ENCODE measurements at regions not wholly inside any gene's neighbourhood (a gene's known extent, or its start where the extent isn't known, plus 50 kb on each side); places are given as distances from the start of the nearest gene placed in this dataset.

- no TSS peak for BruUV-seq (replicated peaks)
- Histone ChIP-seq H3K27ac (ENCODE audit: extremely low read length, insufficient read depth, low read length) (no peak overlapping the region), H3K9ac (ENCODE audit: insufficient read depth, low read depth, low read length) (no peak overlapping the region), H3K4me2 (ENCODE audit: low read depth, low read length) (no peak overlapping the region), H3K9me3 (ENCODE audit: low read length) (peaks cover 18% of the 10 kb centered on the region; the same call in 1 of the 2 replicates), H3K4me3 (replicated peaks in 1 of 3; ENCODE audit: insufficient read depth in 1 of 3, low read depth in 2 of 3, low read length in 3 of 3) (no peak overlapping the region), H3K4me1 (ENCODE audit: insufficient read depth, low read length) (no peaks in the 10 kb centered on the region), H4K20me1 (ENCODE audit: insufficient read depth, low read length) (no peaks in the 10 kb centered on the region), H3K79me2 (ENCODE audit: insufficient read depth, low read length) (no peaks in the 10 kb centered on the region), H3K27me3 (ENCODE audit: control insufficient read depth in 1 of 2, insufficient read depth in 2 of 2, low read length in 2 of 2) (no peaks in the 10 kb centered on the region), H2AFZ (ENCODE audit: low read length) (no peak overlapping the region), H3K36me3 (replicated peaks in 1 of 2; ENCODE audit: control insufficient read depth in 1 of 2, insufficient read depth in 2 of 2, low read length in 2 of 2) (no peaks in the 10 kb centered on the region)
- WGBS (ENCODE audit: low lambda C conversion rate), result 60% methylated on average over 15 of the region's 15 CpGs
- intact Hi-C loops (cut with micrococcal nuclease; ENCODE audit: unreplicated experiment) (no loop called here), in situ Hi-C loops (cut with HindIII; ENCODE audit: extremely low pct_ligation_motif_present, low pct_unique_long_range_greater_than_20kb) (no loop called here)
- ChIA-PET POLR2A (no interaction called here), CTCF (ENCODE audit: low intra/inter-chr PET ratio, low total read pairs) (no interaction called here)
- TF ChIP-seq KAT7 (CRISPR knock-in tag; IDR thresholded peaks at IDR 0.05; ENCODE audit: borderline replicate concordance) (no peak), RFX1 (IDR thresholded peaks at IDR 0.05) (no peak), FUBP1 (CRISPR knock-in tag; IDR thresholded peaks at IDR 0.05; ENCODE audit: borderline replicate concordance) (no peak), SP140L (CRISPR knock-in tag; IDR thresholded peaks at IDR 0.05; ENCODE audit: borderline replicate concordance) (no peak), NPAS2 (CRISPR knock-in tag; IDR thresholded peaks at IDR 0.05; ENCODE audit: borderline replicate concordance) (no peak), MEIS2 (CRISPR knock-in tag; IDR thresholded peaks at IDR 0.05) (no peak), HNRNPUL1 (IDR thresholded peaks at IDR 0.05; ENCODE audit: low read depth, low read length) (no peak), FLYWCH1 (CRISPR knock-in tag; IDR thresholded peaks at IDR 0.05) (no peak), SMAD9 (CRISPR knock-in tag; IDR thresholded peaks at IDR 0.05) (no peak), GTF2F1 (IDR thresholded peaks at IDR 0.05; ENCODE audit: low read length) (no peak), FOXP1 (IDR thresholded peaks at IDR 0.05) (no peak), FOXP1 (CRISPR knock-in tag; IDR thresholded peaks at IDR 0.05) (no peak), EHMT2 (IDR thresholded peaks at IDR 0.05; ENCODE audit: borderline replicate concordance, low read depth, low read length) (no peak), DNMT1 (CRISPR knock-in tag; IDR thresholded peaks at IDR 0.05) (no peak)
- TF ChIP-seq, protein P1, sequence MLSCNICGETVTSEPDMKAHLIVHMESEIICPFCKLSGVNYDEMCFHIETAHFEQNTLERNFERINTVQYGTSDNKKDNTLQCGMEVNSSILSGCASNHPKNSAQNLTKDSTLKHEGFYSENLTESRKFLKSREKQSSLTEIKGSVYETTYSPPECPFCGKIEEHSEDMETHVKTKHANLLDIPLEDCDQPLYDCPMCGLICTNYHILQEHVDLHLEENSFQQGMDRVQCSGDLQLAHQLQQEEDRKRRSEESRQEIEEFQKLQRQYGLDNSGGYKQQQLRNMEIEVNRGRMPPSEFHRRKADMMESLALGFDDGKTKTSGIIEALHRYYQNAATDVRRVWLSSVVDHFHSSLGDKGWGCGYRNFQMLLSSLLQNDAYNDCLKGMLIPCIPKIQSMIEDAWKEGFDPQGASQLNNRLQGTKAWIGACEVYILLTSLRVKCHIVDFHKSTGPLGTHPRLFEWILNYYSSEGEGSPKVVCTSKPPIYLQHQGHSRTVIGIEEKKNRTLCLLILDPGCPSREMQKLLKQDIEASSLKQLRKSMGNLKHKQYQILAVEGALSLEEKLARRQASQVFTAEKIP (CRISPR knock-in tag; IDR thresholded peaks at IDR 0.05; ENCODE audit: borderline replicate concordance), result no peak
- TF ChIP-seq, protein P2, sequence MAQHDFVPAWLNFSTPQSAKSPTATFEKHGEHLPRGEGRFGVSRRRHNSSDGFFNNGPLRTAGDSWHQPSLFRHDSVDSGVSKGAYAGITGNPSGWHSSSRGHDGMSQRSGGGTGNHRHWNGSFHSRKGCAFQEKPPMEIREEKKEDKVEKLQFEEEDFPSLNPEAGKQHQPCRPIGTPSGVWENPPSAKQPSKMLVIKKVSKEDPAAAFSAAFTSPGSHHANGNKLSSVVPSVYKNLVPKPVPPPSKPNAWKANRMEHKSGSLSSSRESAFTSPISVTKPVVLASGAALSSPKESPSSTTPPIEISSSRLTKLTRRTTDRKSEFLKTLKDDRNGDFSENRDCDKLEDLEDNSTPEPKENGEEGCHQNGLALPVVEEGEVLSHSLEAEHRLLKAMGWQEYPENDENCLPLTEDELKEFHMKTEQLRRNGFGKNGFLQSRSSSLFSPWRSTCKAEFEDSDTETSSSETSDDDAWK (CRISPR knock-in tag; IDR thresholded peaks at IDR 0.05), result no peak
- no peak for ATAC-seq
- no peak for DNase-seq (ENCODE audit: low spot score)
- FAIRE-seq, result no peak
Observed at GRCh38 chr5:125612181-125612721, 811.0 kb upstream of the GRAMD2B start.

Measured in HepG2 (cell line).